Type B pancreatic cell (in vitro differentiated cells): ENCODE measurements at regions not wholly inside any gene's neighbourhood (a gene's known extent, or its start where the extent isn't known, plus 50 kb on each side); places are given as distances from the start of the nearest gene placed in this dataset.
"Not testable (repeated sequence)": the region's sequence is repeated elsewhere in the genome, so short reads cannot be mapped to it uniquely, and the experiment has no call there.

Experiments used
- DNase-seq: peaks from one replicate; pipeline ENCODE4 v3.0.0; 2021; ENCODE audit warnings: mixed read lengths; ENCODE audit not compliant: unreplicated experiment; ENCODE audit errors: extremely low spot score
- H3K27ac Mint-ChIP-seq: 2 replicates; pipeline ENCODE4 v1.8.0; 2021; ENCODE audit warnings: mild to moderate bottlenecking, mixed read lengths
- H3K27me3 Mint-ChIP-seq: 2 replicates; pipeline ENCODE4 v1.8.0; 2021; ENCODE audit warnings: mixed read lengths
- H3K36me3 Mint-ChIP-seq: 2 replicates; pipeline ENCODE4 v1.8.0; 2021; ENCODE audit warnings: mixed read lengths
- H3K4me1 Mint-ChIP-seq: one replicate; pipeline ENCODE4 v1.8.0; 2021; ENCODE audit warnings: mixed read lengths; ENCODE audit not compliant: unreplicated experiment
- H3K4me3 Mint-ChIP-seq: 2 replicates; pipeline ENCODE4 v1.8.0; 2021; ENCODE audit warnings: mild to moderate bottlenecking, mixed read lengths
- H3K9me3 Mint-ChIP-seq: 2 replicates; pipeline ENCODE4 v1.8.0; 2021; ENCODE audit warnings: mixed read lengths
- CTCF ChIP-seq: fragments of 200-600 bp; sonication (generic); conservative IDR thresholded peaks from 2 replicates; pipeline ENCODE4 v1.5.0; 2021; ENCODE audit warnings: antibody characterized with exemption, mild to moderate bottlenecking

GRCh38 chr2:215826838-215827441 is 186.4 kb downstream of the MREG start:
- no peaks in the 10 kb centered on the region for H3K27me3 Mint-ChIP-seq
- DNase-seq, result no peak

GRCh38 chr2:215826376-215826775 is 187.0 kb downstream of the MREG start:
- Mint-ChIP-seq H3K9me3 (no peaks in the 10 kb centered on the region), H3K27ac (peak overlapping the region; percentile 75), H3K4me1 (peaks cover 19% of the 10 kb centered on the region), H3K4me3 (no peak overlapping the region), H3K36me3 (no peaks in the 10 kb centered on the region), H3K27me3 (no peaks in the 10 kb centered on the region)
- DNase-seq, result no peak
- no peak for TF ChIP-seq CTCF

More at GRCh38 chr2:215826838-215827441, 186.4 kb downstream of the MREG start:
- peak overlapping the region; percentile 57 for H3K4me3 Mint-ChIP-seq
- H3K9me3 Mint-ChIP-seq, result no peaks in the 10 kb centered on the region
- no peak for TF ChIP-seq CTCF
- H3K36me3 Mint-ChIP-seq, result no peaks in the 10 kb centered on the region
- H3K4me1 Mint-ChIP-seq, result peaks cover 19% of the 10 kb centered on the region
- peak overlapping the region; percentile 75 for H3K27ac Mint-ChIP-seq

- DNase-seq, result no peak
- Mint-ChIP-seq H3K36me3 (no peaks in the 10 kb centered on the region), H3K4me3 (no peak overlapping the region), H3K27ac (no peak overlapping the region), H3K27me3 (no peaks in the 10 kb centered on the region), H3K9me3 (peaks cover 2% of the 10 kb centered on the region), H3K4me1 (peaks cover 19% of the 10 kb centered on the region)
- no peak for TF ChIP-seq CTCF
Measured at GRCh38 chr2:215825707-215826106, 187.6 kb downstream of the MREG start.

GRCh38 chr2:215821298-215821697 is 192.1 kb downstream of the MREG start:
- not testable (repeated sequence) for H3K4me3 Mint-ChIP-seq, H3K27ac Mint-ChIP-seq, H3K36me3 Mint-ChIP-seq, H3K27me3 Mint-ChIP-seq, DNase-seq
- Mint-ChIP-seq H3K4me1 (peaks cover 11% of the 10 kb centered on the region), H3K9me3 (peaks cover 11% of the 10 kb centered on the region)

GRCh38 chr2:215819713-215820112 is 193.6 kb downstream of the MREG start:
- not testable (repeated sequence) for H3K4me1 Mint-ChIP-seq, H3K27ac Mint-ChIP-seq, H3K27me3 Mint-ChIP-seq, DNase-seq, H3K36me3 Mint-ChIP-seq, H3K4me3 Mint-ChIP-seq
- H3K9me3 Mint-ChIP-seq, result peaks cover 11% of the 10 kb centered on the region

- Mint-ChIP-seq H3K4me1 (peaks cover 9% of the 10 kb centered on the region), H3K9me3 (peaks cover 11% of the 10 kb centered on the region), H3K27ac (no peak overlapping the region), H3K4me3 (no peak overlapping the region), H3K27me3 (no peaks in the 10 kb centered on the region), H3K36me3 (no peaks in the 10 kb centered on the region)
- DNase-seq, result no peak
- no peak for TF ChIP-seq CTCF
Measured at GRCh38 chr2:215817046-215817445, 196.3 kb downstream of the MREG start.

GRCh38 chr2:215816424-215816823 is 196.9 kb downstream of the MREG start:
- Mint-ChIP-seq H3K27ac (no peak overlapping the region), H3K4me3 (no peak overlapping the region), H3K27me3 (no peaks in the 10 kb centered on the region), H3K9me3 (peaks cover 11% of the 10 kb centered on the region), H3K4me1 (peaks cover 9% of the 10 kb centered on the region), H3K36me3 (no peaks in the 10 kb centered on the region)
- TF ChIP-seq CTCF, result no peak
- no peak for DNase-seq
